Adrenal gland (tissue), 5 donors: ENCODE measurements at regions not wholly inside any gene's neighbourhood (a gene's known extent, or its start where the extent isn't known, plus 50 kb on each side); places are given as distances from the start of the nearest gene placed in this dataset.

ENCODE experiments used
- CTCF ChIP-seq, 6 experiments: fragments of 450-650 bp in 4 of 6; fragments of 200-600 bp in 2 of 6; sonication (generic) in 1 of 6; IDR thresholded peaks; 1 replicate in 5 of 6; 2 replicates in 1 of 6; pipeline versions ENCODE4 v1.5.1 to v1.8.0; 2016 to 2021; ENCODE audit warnings: antibody characterized with exemption in 6 of 6, mild to moderate bottlenecking in 2 of 6, moderate library complexity in 1 of 6
- POLR2A ChIP-seq, 2 donors: fragments of 450-650 bp; IDR thresholded peaks; one replicate each; pipeline ENCODE4 v1.6.1; 2017; ENCODE audit warnings: antibody characterized with exemption in 2 of 2, mild to moderate bottlenecking in 2 of 2, moderate library complexity in 1 of 2
- donor health status: DM: no; HTN: no; CAD: no.

DNA sequence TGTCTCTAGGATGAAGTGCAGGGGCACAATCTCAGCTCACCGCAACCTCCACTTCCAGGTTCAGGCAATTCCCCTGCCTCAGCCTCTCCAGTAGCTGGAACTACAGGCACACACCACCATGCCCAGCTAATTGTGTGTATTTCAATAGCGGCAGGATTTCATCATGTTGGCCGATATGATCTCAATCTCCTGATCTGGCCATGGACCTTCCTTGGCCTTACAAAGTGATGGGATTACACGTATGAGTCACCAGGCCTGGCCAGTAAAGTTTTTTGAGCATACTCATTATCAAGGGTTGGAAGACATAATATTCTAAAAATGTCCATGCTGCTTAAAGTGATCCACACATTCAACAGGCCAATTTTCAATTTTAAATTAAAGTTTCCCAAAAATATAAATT is 914.4 kb upstream of the TSPY4 start:
- TF ChIP-seq CTCF (IDR thresholded peaks at IDR 0.05) (no peak), POLR2A (IDR thresholded peaks at IDR 0.05) (no peak)
